CD1c-positive myeloid dendritic cell (primary cell): ENCODE measurements at regions not wholly inside any gene's neighbourhood (a gene's known extent, or its start where the extent isn't known, plus 50 kb on each side); places are given as distances from the start of the nearest gene placed in this dataset.
"Not testable (repeated sequence)": the region's sequence is repeated elsewhere in the genome, so short reads cannot be mapped to it uniquely, and the experiment has no call there.

ENCODE experiments used
- DNase-seq: peaks from one replicate; pipeline ENCODE4 v3.0.0-alpha.2; 2016; ENCODE audit errors: extremely low spot score

- no peak for DNase-seq
Observed at GRCh38 chr10:25076506-25077177, 60.2 kb downstream of the THNSL1 start.

DNA sequence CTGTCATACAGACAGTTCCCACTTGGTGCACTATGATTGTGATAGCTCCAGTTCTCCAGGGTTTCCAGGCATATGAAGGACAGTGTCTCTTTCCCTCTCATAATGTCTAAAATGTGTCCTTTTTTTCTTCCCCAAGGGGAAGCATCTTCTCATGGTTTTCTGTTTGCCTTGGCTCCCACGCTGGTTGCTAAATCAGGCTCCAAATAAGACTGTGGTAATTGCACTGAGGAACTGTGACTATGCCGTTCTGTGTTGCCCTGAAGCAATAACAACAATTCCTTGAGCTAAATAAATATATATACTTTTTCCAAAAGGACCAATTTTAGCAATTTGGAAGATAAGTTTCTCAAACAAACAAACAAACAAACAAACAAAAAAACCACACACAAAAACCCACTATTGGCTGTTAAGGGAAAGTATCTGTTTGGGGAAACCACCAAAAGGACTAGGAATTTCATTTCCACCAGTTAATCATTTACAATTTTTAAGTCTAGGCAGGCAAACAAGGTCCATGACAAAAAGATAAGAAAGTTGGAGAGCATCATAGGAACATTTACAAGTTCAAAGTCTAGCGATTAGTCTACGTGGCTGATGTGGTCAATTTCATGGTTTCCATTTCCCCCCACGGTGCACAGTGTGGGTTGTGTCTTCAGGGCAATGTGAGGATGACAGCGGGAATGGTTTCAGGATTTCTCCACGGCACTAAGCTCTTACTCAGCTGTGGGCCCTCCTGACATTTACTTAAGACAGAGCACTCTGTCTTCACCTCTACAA, 62.4 kb downstream of the THNSL1 start:
- DNase-seq, result peak; percentile 30

- peak; percentile 71 for DNase-seq
Observed at GRCh38 chr10:25080880-25081581, 64.6 kb downstream of the THNSL1 start.

DNA sequence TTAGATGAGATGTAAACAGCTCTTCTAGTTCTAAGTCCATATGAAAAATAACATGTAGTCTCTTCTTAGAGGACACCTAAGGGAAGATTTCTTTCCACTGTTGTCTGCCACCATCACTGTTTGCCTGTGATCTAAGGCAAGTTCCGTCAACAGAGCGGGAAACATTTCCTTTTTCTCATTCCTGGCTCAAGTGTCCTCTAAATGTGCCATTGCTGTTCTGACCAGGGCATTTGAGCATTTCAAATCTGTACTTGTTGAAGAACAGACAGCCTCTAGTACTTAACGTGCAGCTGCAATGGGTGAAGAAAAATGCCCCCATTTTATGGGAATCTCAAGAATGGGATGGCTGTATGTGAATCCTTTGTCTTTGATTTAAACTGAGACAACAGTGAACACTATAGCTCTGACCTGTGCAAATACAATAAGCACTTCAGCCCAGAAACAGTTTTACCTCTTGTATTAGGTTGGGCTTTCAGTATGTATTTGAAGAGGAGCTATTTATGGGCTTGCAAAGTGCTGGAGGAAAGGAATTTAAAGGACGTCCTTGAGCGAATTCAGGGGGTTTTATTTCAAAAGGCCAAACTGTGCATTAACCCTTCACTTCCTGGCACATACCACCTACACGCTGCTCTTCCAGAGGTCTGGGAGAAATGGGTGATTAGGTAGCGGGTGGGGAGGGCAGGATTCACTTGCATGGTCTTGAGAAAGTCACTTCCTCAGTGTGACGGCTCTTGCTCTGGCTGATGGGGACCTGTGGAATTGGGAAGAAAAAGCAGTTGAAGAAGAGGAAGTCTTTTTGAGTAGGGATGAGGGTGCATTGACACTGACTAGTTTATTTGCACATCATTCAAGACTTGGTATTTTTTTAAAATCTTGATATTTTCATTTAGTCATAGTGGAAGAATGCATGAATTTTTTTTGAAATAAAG, 66.1 kb downstream of the THNSL1 start:
- no peak for DNase-seq

- DNase-seq, result no peak
Observed at GRCh38 chr10:25083546-25084111, 67.2 kb downstream of the THNSL1 start.

- DNase-seq, result no peak
Observed at GRCh38 chr10:25084447-25084846, 68.0 kb downstream of the THNSL1 start.

- no peak for DNase-seq
Observed at GRCh38 chr10:25094590-25094989, 78.2 kb downstream of the THNSL1 start.

GRCh38 chr10:25097669-25098411, 77.0 kb upstream of the GPR158 start:
- no peak for DNase-seq

- DNase-seq, result no peak
Observed at GRCh38 chr10:25100141-25100540, 74.7 kb upstream of the GPR158 start.

DNA sequence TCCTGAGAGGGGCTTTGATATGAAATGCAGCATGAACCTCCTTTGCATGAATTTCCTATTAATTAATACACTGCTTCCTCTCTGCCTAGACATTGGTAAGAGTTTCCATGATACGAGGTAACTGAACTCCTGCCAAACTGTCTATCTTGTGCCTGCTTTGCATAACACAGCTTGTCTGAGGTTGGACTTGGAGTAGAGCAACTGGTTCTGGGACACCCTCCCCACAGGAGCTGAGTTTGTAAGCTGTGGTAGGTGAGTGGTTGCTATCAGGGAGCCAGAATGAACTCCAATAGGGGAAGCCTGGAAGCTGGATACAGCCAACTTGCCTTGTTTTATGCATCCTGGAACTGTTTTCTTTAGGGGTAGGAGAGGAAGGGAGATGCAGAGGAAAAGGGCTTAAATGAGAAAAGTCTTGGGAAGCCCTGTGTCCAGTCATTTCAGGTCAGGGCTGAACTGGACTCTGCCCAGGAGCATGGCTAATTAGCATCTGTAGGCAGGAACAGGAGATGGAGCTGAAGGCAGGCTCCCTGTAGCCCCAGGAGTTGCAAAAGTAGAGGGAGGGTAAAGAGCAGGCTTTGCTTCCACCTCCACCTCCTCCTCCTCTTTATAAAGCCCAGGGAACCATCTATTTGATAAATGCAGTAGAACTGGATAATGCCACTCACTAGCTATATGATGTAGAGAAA, 73.2 kb upstream of the GPR158 start:
- DNase-seq, result no peak

- no peak for DNase-seq
Observed at GRCh38 chr10:25102147-25102822, 72.5 kb upstream of the GPR158 start.

DNA sequence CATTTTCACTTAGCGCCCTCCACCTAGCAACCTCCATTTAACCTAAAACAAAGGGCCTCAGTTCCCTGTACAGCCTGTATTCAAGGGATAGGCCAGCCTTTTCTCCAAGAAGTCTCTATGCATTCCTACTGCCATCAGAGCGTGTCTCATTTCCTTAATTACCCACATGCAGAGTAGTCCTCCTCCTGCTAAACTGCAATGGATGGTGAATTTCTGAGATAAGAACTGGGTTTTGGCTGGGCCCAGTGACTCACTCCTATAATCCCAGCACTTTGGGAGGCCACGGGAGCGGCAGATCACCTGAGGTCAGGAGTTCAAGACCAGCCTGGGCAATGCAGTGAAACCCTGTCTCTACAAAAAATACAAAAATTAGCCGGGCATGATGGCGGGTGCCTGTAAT, 71.1 kb upstream of the GPR158 start:
- no peak for DNase-seq

- no peak for DNase-seq
Observed at GRCh38 chr10:25104441-25104840, 70.4 kb upstream of the GPR158 start.

GRCh38 chr10:25105262-25105661, 69.5 kb upstream of the GPR158 start:
- no peak for DNase-seq

DNA sequence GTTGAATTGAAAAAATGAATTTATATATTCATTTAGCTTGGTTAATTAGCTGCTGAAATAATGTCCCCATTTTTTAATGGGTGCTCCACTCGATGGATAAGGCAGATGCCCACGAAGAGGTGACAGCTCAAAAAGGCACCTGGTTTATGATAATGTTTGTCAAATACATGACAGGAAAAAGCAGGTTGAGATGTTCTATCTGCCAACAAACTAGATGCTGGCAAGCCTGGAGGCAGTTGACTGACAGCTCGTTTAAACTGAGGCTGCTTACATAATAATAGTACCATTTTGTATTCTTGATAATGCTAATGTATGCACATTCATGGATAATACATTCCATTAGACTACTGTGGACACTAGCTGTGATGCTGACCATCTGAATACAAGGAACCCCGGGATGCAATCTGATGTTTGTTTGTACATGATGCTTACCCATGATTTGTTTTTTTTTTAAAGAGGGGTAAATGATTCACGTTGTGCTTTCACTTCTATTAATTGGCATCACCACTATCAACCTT, 69.0 kb upstream of the GPR158 start:
- DNase-seq, result no peak

DNA sequence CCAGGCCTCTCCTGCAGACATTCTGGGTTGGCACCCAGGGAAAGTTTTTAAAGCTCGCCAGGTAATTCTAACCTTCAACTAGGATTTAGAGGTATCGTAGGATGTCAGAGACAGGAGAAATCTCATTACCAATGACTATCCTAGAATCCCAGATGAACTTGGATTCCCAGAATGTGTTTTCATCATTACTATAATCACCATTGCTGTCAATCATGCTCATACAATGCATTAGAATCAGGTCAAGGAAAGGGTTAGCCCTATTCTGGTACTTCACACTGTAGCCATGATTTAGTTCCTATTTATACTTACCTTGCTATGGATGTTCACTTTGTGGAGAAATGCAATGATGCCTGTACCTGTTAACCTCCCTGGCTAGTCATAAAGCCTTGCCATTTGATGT, 67.0 kb upstream of the GPR158 start:
- DNase-seq, result no peak

DNA sequence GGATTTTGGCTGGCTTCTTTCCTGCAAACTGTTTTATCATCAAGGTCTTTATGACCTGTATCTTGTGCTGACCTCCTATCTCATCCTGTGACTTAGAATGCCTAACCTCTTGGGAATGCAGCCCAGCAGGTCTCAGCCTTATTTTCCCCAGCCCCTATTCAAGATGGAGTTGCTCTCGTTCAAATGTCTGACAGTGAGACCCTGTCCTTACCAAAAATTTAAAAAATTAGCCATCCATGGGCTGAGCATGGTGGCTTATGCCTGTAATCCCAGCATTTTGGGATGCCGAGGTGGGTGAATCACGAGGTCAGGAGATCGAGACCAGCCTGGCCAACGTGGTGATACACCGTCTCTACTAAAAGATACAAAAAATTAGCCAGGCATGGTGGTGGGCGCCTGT, 64.9 kb upstream of the GPR158 start:
- DNase-seq, result not testable (repeated sequence)

GRCh38 chr10:25112016-25112415, 62.8 kb upstream of the GPR158 start:
- no peak for DNase-seq
